CD4-positive, alpha-beta T cell (primary cell): ENCODE measurements at regions not wholly inside any gene's neighbourhood (a gene's known extent, or its start where the extent isn't known, plus 50 kb on each side); places are given as distances from the start of the nearest gene placed in this dataset.

ENCODE experiments used
- ATAC-seq: fragments of 200-7000 bp; cut with Tn5 transposase; one replicate; pipeline ENCODE4 v1.10.0; 2022; ENCODE audit warnings: mild to moderate bottlenecking; ENCODE audit not compliant: poor library complexity
- CTCF ChIA-PET: fragments of 350-600 bp; sonication (Branson Sonifier 250); formaldehyde crosslinking; loops from one replicate; lab custom pipeline; 2021; ENCODE audit warnings: antibody characterized with exemption, inconsistent platforms; lab: Charles Lee
- POLR2A ChIA-PET: fragments of 350-600 bp; sonication (Branson Sonifier 250); formaldehyde crosslinking; loops from one replicate; lab custom pipeline; 2021; ENCODE audit warnings: antibody characterized with exemption, inconsistent platforms; lab: Charles Lee
- DNase-seq, 14 experiments: peaks; one replicate each; pipeline ENCODE4 v3.0.0-alpha.2; 2013 to 2020; ENCODE audit warnings: mixed read lengths in 2 of 14
- H3K27ac ChIP-seq, 2 donors: one replicate each; pipeline versions ENCODE4 v1.5.1 to v1.7.0; 2013; ENCODE audit warnings: low read length in 2 of 2, low read depth in 1 of 2, mild to moderate bottlenecking in 1 of 2
- H3K27me3 ChIP-seq, 2 experiments: 1 replicate in 1 of 2; 2 replicates in 1 of 2; pipeline versions ENCODE4 v1.6.1 to v1.7.0; 2013; ENCODE audit warnings: low read length in 2 of 2, control low read depth in 1 of 2, mild to moderate bottlenecking in 1 of 2, moderate library complexity in 1 of 2; ENCODE audit not compliant: insufficient read depth in 2 of 2, control insufficient read depth in 1 of 2
- H3K36me3 ChIP-seq: one replicate; pipeline ENCODE4 v1.6.1; 2013; ENCODE audit warnings: low read length, control low read depth; ENCODE audit not compliant: insufficient read depth
- H3K4me1 ChIP-seq: one replicate; pipeline ENCODE4 v1.6.1; 2013; ENCODE audit warnings: low read length, control low read depth; ENCODE audit not compliant: insufficient read depth
- H3K4me3 ChIP-seq: one replicate; pipeline ENCODE4 v1.5.1; 2013; ENCODE audit warnings: mild to moderate bottlenecking, low read length, moderate library complexity
- H3K9me3 ChIP-seq, 2 experiments: 1 replicate in 1 of 2; 2 replicates in 1 of 2; pipeline versions ENCODE4 v1.6.1 to v1.7.0; 2013; ENCODE audit warnings: low read length in 2 of 2, mild to moderate bottlenecking in 2 of 2, control low read depth in 1 of 2, moderate library complexity in 1 of 2; ENCODE audit not compliant: control insufficient read depth in 1 of 2, insufficient read depth in 1 of 2
- H3K27ac Mint-ChIP-seq: one replicate; pipeline ENCODE4 v1.8.0; 2020; ENCODE audit warnings: mixed read lengths
- H3K27me3 Mint-ChIP-seq: one replicate; pipeline ENCODE4 v1.8.0; 2021; ENCODE audit warnings: mixed read lengths
- H3K36me3 Mint-ChIP-seq: one replicate; pipeline ENCODE4 v1.8.0; 2021; ENCODE audit warnings: low read depth, mixed read lengths
- H3K4me1 Mint-ChIP-seq: one replicate; pipeline ENCODE4 v1.8.0; 2021; ENCODE audit warnings: low read depth, mixed read lengths
- H3K4me3 Mint-ChIP-seq: one replicate; pipeline ENCODE4 v1.8.0; 2020; ENCODE audit warnings: mild to moderate bottlenecking, mixed read lengths
- H3K9me3 Mint-ChIP-seq: one replicate; pipeline ENCODE4 v1.8.0; 2020; ENCODE audit warnings: mixed read lengths
- CTCF ChIP-seq: fragments of 200-600 bp; IDR thresholded peaks from one replicate; pipeline ENCODE4 v1.8.0; 2022; ENCODE audit warnings: antibody characterized with exemption, mild to moderate bottlenecking
- intact Hi-C, 2 experiments: fragments of 100-400 bp; cut with DNase I in 1 of 2; cut with micrococcal nuclease in 1 of 2; formaldehyde crosslinking; loops; one replicate each; pipeline versions ENCODE4 v1.15.1 to v1.9.0; 2023 to 2025; cut with DNase I, micrococcal nuclease

DNA sequence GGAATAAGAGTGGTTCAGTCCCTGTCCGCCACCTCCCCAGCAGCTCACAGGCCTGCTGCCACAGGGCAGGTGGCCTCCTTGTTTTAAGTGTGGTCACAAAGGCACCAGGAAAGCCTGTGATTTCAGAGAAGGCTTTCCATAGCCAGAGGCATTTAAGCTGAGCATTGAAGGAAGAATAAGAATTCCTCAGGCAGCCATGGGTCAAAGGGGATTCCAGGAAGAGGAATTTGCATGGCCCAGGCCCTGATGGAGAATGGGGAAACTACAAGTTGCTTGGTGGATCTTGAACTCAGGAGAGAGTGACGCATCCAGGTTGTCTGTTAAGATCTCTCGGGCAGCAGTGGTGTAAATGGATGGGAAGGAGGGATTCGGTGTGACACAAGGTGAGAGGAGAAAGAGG is 66.7 kb downstream of the KLHDC7A start:
- H3K9me3 Mint-ChIP-seq: no peaks in the 10 kb centered on the region
- DNase-seq: no peak
- no peak for TF ChIP-seq CTCF

GRCh38 chr1:18548643-18549042 is 67.9 kb downstream of the KLHDC7A start:
- Histone ChIP-seq H3K4me1 (no peaks in the 10 kb centered on the region), H3K27me3 (peaks cover 0 to 5% of the 10 kb centered on the region in 2 experiments), H3K4me3 (no peak overlapping the region), H3K9me3 (peaks cover 0 to 3% of the 10 kb centered on the region in 2 experiments), H3K27ac (no peak overlapping the region), H3K36me3 (no peaks in the 10 kb centered on the region)
- ChIA-PET CTCF (no interaction called here), POLR2A (no interaction called here)
- H3K27ac Mint-ChIP-seq: no peak overlapping the region
- DNase-seq (no peak), ATAC-seq (no peak)
- H3K27me3 Mint-ChIP-seq: peaks cover 60% of the 10 kb centered on the region
- H3K36me3 Mint-ChIP-seq: no peaks in the 10 kb centered on the region
- H3K4me3 Mint-ChIP-seq: no peak overlapping the region
- H3K4me1 Mint-ChIP-seq: no peaks in the 10 kb centered on the region
- no peaks in the 10 kb centered on the region for H3K9me3 Mint-ChIP-seq
- intact Hi-C loops: no loop called here
- TF ChIP-seq CTCF: no peak

More for the DNA sequence above, 66.7 kb downstream of the KLHDC7A start:
- CTCF ChIA-PET: no interaction called here
- Histone ChIP-seq H3K4me1 (no peaks in the 10 kb centered on the region), H3K27me3 (peaks cover 7 to 8% of the 10 kb centered on the region in 2 experiments), H3K36me3 (no peaks in the 10 kb centered on the region), H3K4me3 (no peak overlapping the region), H3K27ac (no peak overlapping the region), H3K9me3 (peaks cover 0 to 3% of the 10 kb centered on the region in 2 experiments)
- Mint-ChIP-seq H3K36me3 (no peaks in the 10 kb centered on the region), H3K4me3 (no peak overlapping the region), H3K27me3 (peaks cover 66% of the 10 kb centered on the region), H3K27ac (no peak overlapping the region), H3K4me1 (no peaks in the 10 kb centered on the region)
- ATAC-seq: no peak
- POLR2A ChIA-PET: no interaction called here
- intact Hi-C loops: no loop called here

- H3K27ac ChIP-seq: no peak overlapping the region
- Mint-ChIP-seq H3K27ac (no peak overlapping the region), H3K4me3 (no peak overlapping the region), H3K4me1 (no peaks in the 10 kb centered on the region), H3K36me3 (no peaks in the 10 kb centered on the region), H3K9me3 (no peaks in the 10 kb centered on the region), H3K27me3 (peaks cover 61% of the 10 kb centered on the region)
- ChIA-PET POLR2A (no interaction called here), CTCF (no interaction called here)
- no peak for DNase-seq
- H3K27me3 ChIP-seq: peaks cover 0 to 5% of the 10 kb centered on the region in 2 experiments
- peaks cover 0 to 3% of the 10 kb centered on the region in 2 experiments for H3K9me3 ChIP-seq
- TF ChIP-seq CTCF: no peak
- H3K4me1 ChIP-seq: no peaks in the 10 kb centered on the region
- H3K4me3 ChIP-seq: no peak overlapping the region
- no peak for ATAC-seq
- no peaks in the 10 kb centered on the region for H3K36me3 ChIP-seq
- intact Hi-C loops: no loop called here
These were observed 68.4 kb downstream of the KLHDC7A start for GRCh38 chr1:18549106-18549505.
